ENCODE measurements at regions not wholly inside any gene's neighbourhood (a gene's known extent, or its start where the extent isn't known, plus 50 kb on each side); places are given as distances from the start of the nearest gene placed in this dataset.

- TF ChIP-seq EP300 (IDR thresholded peaks at IDR 0.05; ENCODE audit: borderline replicate concordance) (no peak), FOXM1 (IDR thresholded peaks at IDR 0.05; ENCODE audit: borderline replicate concordance, low read depth) (no peak), CEBPB (IDR thresholded peaks at IDR 0.05) (no peak), YY1 (IDR thresholded peaks at IDR 0.05; ENCODE audit: low read depth) (no peak), EGR1 (IDR thresholded peaks at IDR 0.05) (no peak), NFIC (IDR thresholded peaks at IDR 0.05) (no peak), CREB1 (IDR thresholded peaks at IDR 0.05; ENCODE audit: low read depth) (no peak), TAF1 (IDR thresholded peaks at IDR 0.05; ENCODE audit: low read depth) (no peak), RAD21 (IDR thresholded peaks at IDR 0.05; ENCODE audit: low read depth) (no peak), TEAD4 (IDR thresholded peaks at IDR 0.05) (no peak), ZBTB7A (IDR thresholded peaks at IDR 0.05; ENCODE audit: low read depth) (no peak), TCF12 (IDR thresholded peaks at IDR 0.05; ENCODE audit: low read depth) (no peak), REST (IDR thresholded peaks at IDR 0.05; ENCODE audit: low read depth) (no peak), MAX (IDR thresholded peaks at IDR 0.05) (no peak)
- TF ChIP-seq, protein P1, sequence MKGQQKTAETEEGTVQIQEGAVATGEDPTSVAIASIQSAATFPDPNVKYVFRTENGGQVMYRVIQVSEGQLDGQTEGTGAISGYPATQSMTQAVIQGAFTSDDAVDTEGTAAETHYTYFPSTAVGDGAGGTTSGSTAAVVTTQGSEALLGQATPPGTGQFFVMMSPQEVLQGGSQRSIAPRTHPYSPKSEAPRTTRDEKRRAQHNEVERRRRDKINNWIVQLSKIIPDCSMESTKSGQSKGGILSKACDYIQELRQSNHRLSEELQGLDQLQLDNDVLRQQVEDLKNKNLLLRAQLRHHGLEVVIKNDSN (IDR thresholded peaks at IDR 0.05): no peak
Measured at GRCh38 chr2:175317751-175318150, 136.2 kb upstream of the ATP5MC3 start.

- no peak for TF ChIP-seq MAX (IDR thresholded peaks at IDR 0.05)
- no peak for TF ChIP-seq FOXM1 (IDR thresholded peaks at IDR 0.05; ENCODE audit: borderline replicate concordance, low read depth)
- no peak for TF ChIP-seq YY1 (IDR thresholded peaks at IDR 0.05; ENCODE audit: low read depth)
- no peak for TF ChIP-seq ZBTB7A (IDR thresholded peaks at IDR 0.05; ENCODE audit: low read depth)
- no peak for TF ChIP-seq RAD21 (IDR thresholded peaks at IDR 0.05; ENCODE audit: low read depth)
- TF ChIP-seq NFIC (IDR thresholded peaks at IDR 0.05): no peak
- TF ChIP-seq, protein P1 (IDR thresholded peaks at IDR 0.05): no peak
- TF ChIP-seq CREB1 (IDR thresholded peaks at IDR 0.05; ENCODE audit: low read depth): no peak
- no peak for TF ChIP-seq CEBPB (IDR thresholded peaks at IDR 0.05)
- no peak for TF ChIP-seq TEAD4 (IDR thresholded peaks at IDR 0.05)
- no peak for TF ChIP-seq TCF12 (IDR thresholded peaks at IDR 0.05; ENCODE audit: low read depth)
- TF ChIP-seq EGR1 (IDR thresholded peaks at IDR 0.05): no peak
- no peak for TF ChIP-seq REST (IDR thresholded peaks at IDR 0.05; ENCODE audit: low read depth)
- no peak for TF ChIP-seq TAF1 (IDR thresholded peaks at IDR 0.05; ENCODE audit: low read depth)
- no peak for TF ChIP-seq EP300 (IDR thresholded peaks at IDR 0.05; ENCODE audit: borderline replicate concordance)
Measured at GRCh38 chr2:175312137-175312536, 130.6 kb upstream of the ATP5MC3 start.

DNA sequence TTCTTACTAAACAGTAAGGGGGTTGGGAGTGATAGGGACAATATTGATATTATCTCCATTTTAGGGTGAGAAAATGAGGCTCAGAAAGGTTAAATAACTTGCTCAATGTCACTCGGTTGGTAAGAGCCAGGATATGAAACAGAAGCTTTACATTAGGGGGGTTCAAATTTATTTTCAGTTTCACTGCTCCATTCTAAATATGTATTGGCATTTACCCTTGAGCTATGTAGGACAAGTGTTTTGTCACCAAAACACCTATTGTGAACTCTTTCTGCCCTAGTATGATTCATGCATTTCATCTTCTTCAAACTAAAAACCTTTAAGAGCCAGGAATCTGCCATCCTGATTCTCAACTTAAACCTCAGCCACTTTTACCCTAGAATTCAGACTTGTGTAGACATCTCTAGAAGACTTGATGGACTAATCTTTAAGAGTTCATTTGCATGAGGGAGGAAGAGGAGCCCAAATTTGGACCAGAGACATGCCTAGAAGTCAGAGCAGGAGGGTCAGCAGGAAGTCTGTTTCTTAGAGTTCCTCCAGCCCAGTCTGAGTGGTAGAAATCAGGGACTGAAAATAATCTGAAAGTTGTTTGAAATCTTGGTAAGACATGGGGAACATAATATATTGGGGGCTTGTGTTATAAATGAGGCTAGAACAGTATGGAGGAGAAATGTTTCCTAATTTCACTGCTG is 129.4 kb upstream of the ATP5MC3 start:
- TF ChIP-seq EGR1 (IDR thresholded peaks at IDR 0.05) (no peak), CREB1 (IDR thresholded peaks at IDR 0.05; ENCODE audit: low read depth) (no peak), RAD21 (IDR thresholded peaks at IDR 0.05; ENCODE audit: low read depth) (no peak), TAF1 (IDR thresholded peaks at IDR 0.05; ENCODE audit: low read depth) (no peak), CEBPB (IDR thresholded peaks at IDR 0.05) (no peak), EP300 (IDR thresholded peaks at IDR 0.05; ENCODE audit: borderline replicate concordance) (no peak), NFIC (IDR thresholded peaks at IDR 0.05) (no peak), MAX (IDR thresholded peaks at IDR 0.05) (no peak), TEAD4 (IDR thresholded peaks at IDR 0.05) (no peak), REST (IDR thresholded peaks at IDR 0.05; ENCODE audit: low read depth) (no peak), ZBTB7A (IDR thresholded peaks at IDR 0.05; ENCODE audit: low read depth) (no peak), FOXM1 (IDR thresholded peaks at IDR 0.05; ENCODE audit: borderline replicate concordance, low read depth) (no peak), TCF12 (IDR thresholded peaks at IDR 0.05; ENCODE audit: low read depth) (no peak), YY1 (IDR thresholded peaks at IDR 0.05; ENCODE audit: low read depth) (no peak)
- TF ChIP-seq, protein P1 (IDR thresholded peaks at IDR 0.05): no peak
